A549 (cell line): ENCODE measurements at regions not wholly inside any gene's neighbourhood (a gene's known extent, or its start where the extent isn't known, plus 50 kb on each side); places are given as distances from the start of the nearest gene placed in this dataset.
"Not testable (repeated sequence)": the region's sequence is repeated elsewhere in the genome, so short reads cannot be mapped to it uniquely, and the experiment has no call there.

Experiments used
- ATAC-seq, 2 experiments: fragments of 200-7000 bp in 1 of 2; fragments of >200 bp in 1 of 2; cut with Nextera tagmentation in 1 of 2; cut with Tn5 transposase in 1 of 2; 3 replicates each; pipeline versions ENCODE4 v1.8.0 to v1.9.1; 2018 to 2020; ENCODE audit warnings: mild to moderate bottlenecking in 1 of 2, moderate library complexity in 1 of 2
- CTCF ChIA-PET: fragments of 300-600 bp; sonication (Branson Sonifier 250); formaldehyde crosslinking; extraction: SDS; loops from one replicate; lab custom pipeline; 2021; ENCODE audit warnings: antibody characterized with exemption, inconsistent platforms; lab: Yijun Ruan, JAX
- POLR2A ChIA-PET: fragments of 350-600 bp; formaldehyde crosslinking; extraction: SDS; loops from one replicate; lab custom pipeline; 2021; ENCODE audit warnings: antibody characterized with exemption, inconsistent platforms; lab: Yijun Ruan, JAX
- DNase-seq, 2 experiments: peaks; one replicate each; pipeline versions ENCODE4 v3.0.0 to v3.0.0-alpha.2; 2011 to 2016; ENCODE audit warnings: low read depth in 1 of 2, low spot score in 1 of 2
- FAIRE-seq: peaks from 2 replicates; lab custom pipeline; 2011; peaks lifted over from hg19 to GRCh38; lab: Jason Lieb, UNC
- H3K27ac ChIP-seq, 2 experiments: fragments of >200 bp; sonication (Bioruptor Twin); formaldehyde crosslinking; 3 replicates each; pipeline ENCODE4 v1.5.1; 2016 to 2017
- H3K4me1 ChIP-seq: fragments of >200 bp; sonication (Bioruptor Twin); formaldehyde crosslinking; 3 replicates; pipeline ENCODE4 v1.6.1; 2016
- H3K4me2 ChIP-seq: fragments of >200 bp; sonication (Bioruptor Twin); formaldehyde crosslinking; 3 replicates; pipeline ENCODE4 v1.6.1; 2016
- H3K4me3 ChIP-seq: fragments of >200 bp; sonication (Bioruptor Twin); formaldehyde crosslinking; 3 replicates; pipeline ENCODE4 v1.5.1; 2016
- H3K9me3 ChIP-seq: fragments of >200 bp; sonication (Bioruptor Twin); formaldehyde crosslinking; 3 replicates; pipeline ENCODE4 v1.6.1; 2016
- CBX2 ChIP-seq: fragments of 200-600 bp; sonication (generic); IDR thresholded peaks from 2 replicates; pipeline ENCODE4 v1.6.1; 2016; ENCODE audit warnings: low read depth, mild to moderate bottlenecking, borderline replicate concordance
- CTCF ChIP-seq: fragments of >200 bp; sonication (Bioruptor Twin); formaldehyde crosslinking; IDR thresholded peaks from 3 replicates; pipeline ENCODE4 v1.5.1; 2016
- EHF ChIP-seq: fragments of 250-450 bp; sonication (Bioruptor Pico); IDR thresholded peaks from 2 replicates; pipeline ENCODE4 v1.5.0; 2020; ENCODE audit warnings: mild to moderate bottlenecking
- EHMT2 ChIP-seq: fragments of 200-600 bp; sonication (generic); IDR thresholded peaks from 2 replicates; pipeline ENCODE4 v1.6.1; 2016; ENCODE audit warnings: antibody characterized with exemption, low read depth, mild to moderate bottlenecking, moderate library complexity
- EP300 ChIP-seq, 2 experiments: fragments of >200 bp; sonication (Bioruptor Twin); formaldehyde crosslinking; IDR thresholded peaks; 2 replicates in 1 of 2; 3 replicates in 1 of 2; pipeline ENCODE4 v1.6.1; 2016 to 2017
- FOSB ChIP-seq: fragments of 250-450 bp; sonication (Bioruptor Pico); IDR thresholded peaks from 2 replicates; pipeline ENCODE4 v1.5.0; 2020; ENCODE audit warnings: mild to moderate bottlenecking, moderate library complexity
- FOSL2 ChIP-seq, 2 experiments: fragments of 450-650 bp in 1 of 2; fragments of >200 bp in 1 of 2; sonication (Bioruptor Twin) in 1 of 2; formaldehyde crosslinking; IDR thresholded peaks; 2 replicates each; pipeline versions ENCODE4 v1.5.0 to v1.6.1; 2016 to 2020; ENCODE audit warnings: mild to moderate bottlenecking in 1 of 2, moderate library complexity in 1 of 2
- GATA3 ChIP-seq: IDR thresholded peaks from 2 replicates; pipeline ENCODE4 v1.6.1; 2012; ENCODE audit warnings: borderline replicate concordance
- HOXA7 ChIP-seq: fragments of 250-450 bp; sonication (Bioruptor Pico); IDR thresholded peaks from 2 replicates; pipeline ENCODE4 v1.5.0; 2020; ENCODE audit warnings: mild to moderate bottlenecking, moderate library complexity
- HOXB13 ChIP-seq: fragments of 250-450 bp; sonication (Bioruptor Pico); IDR thresholded peaks from 2 replicates; pipeline ENCODE4 v1.5.0; 2020; ENCODE audit warnings: low read depth, mild to moderate bottlenecking, moderate library complexity
- KDM1A ChIP-seq: fragments of 200-600 bp; sonication (generic); IDR thresholded peaks from 2 replicates; pipeline ENCODE4 v1.6.1; 2016; ENCODE audit warnings: low read depth, mild to moderate bottlenecking
- KDM5A ChIP-seq: fragments of 200-600 bp; sonication (generic); IDR thresholded peaks from 2 replicates; pipeline ENCODE4 v1.6.1; 2016; ENCODE audit warnings: antibody characterized with exemption, mild to moderate bottlenecking
- MYC ChIP-seq: IDR thresholded peaks from 2 replicates; pipeline ENCODE4 v1.6.1; 2012; ENCODE audit warnings: mild to moderate bottlenecking, inconsistent platforms, low read length, improper control_type of control experiment, borderline replicate concordance
- NR3C1 ChIP-seq: fragments of >200 bp; sonication (Bioruptor Twin); formaldehyde crosslinking; IDR thresholded peaks from 3 replicates; pipeline ENCODE4 v1.6.1; 2017
- RARB ChIP-seq: fragments of 250-450 bp; sonication (Bioruptor Pico); IDR thresholded peaks from 2 replicates; pipeline ENCODE4 v1.8.0; 2021; ENCODE audit warnings: mild to moderate bottlenecking, moderate library complexity
- RCOR1 ChIP-seq: fragments of 150-350 bp; IDR thresholded peaks from 2 replicates; pipeline ENCODE4 v1.6.1; 2014; ENCODE audit warnings: antibody characterized with exemption, low read length, low read depth
- REST ChIP-seq: fragments of 200-600 bp; sonication (generic); IDR thresholded peaks from 2 replicates; pipeline ENCODE4 v1.6.1; 2016; ENCODE audit warnings: antibody characterized with exemption, mild to moderate bottlenecking, moderate library complexity
- RFX5 ChIP-seq: fragments of 450-650 bp; IDR thresholded peaks from 2 replicates; pipeline ENCODE4 v1.7.1; 2014; ENCODE audit warnings: antibody characterized with exemption, mild to moderate bottlenecking, moderate library complexity
- RNF2 ChIP-seq: fragments of 200-600 bp; sonication (generic); IDR thresholded peaks from 2 replicates; pipeline ENCODE4 v1.6.1; 2016; ENCODE audit warnings: low read depth, mild to moderate bottlenecking, antibody characterized with exemption, moderate library complexity, borderline replicate concordance
- SREBF2 ChIP-seq: fragments of 450-650 bp; IDR thresholded peaks from 2 replicates; pipeline ENCODE4 v1.6.1; 2014; ENCODE audit warnings: mild to moderate bottlenecking, moderate library complexity
- ZC3H11A ChIP-seq: fragments of 450-650 bp; IDR thresholded peaks from 2 replicates; pipeline ENCODE4 v1.6.1; 2014; ENCODE audit warnings: antibody characterized with exemption, mild to moderate bottlenecking
- ZSCAN20 ChIP-seq: fragments of 250-450 bp; sonication (Bioruptor Pico); IDR thresholded peaks from 2 replicates; pipeline ENCODE4 v1.8.0; 2022; ENCODE audit warnings: mild to moderate bottlenecking, moderate library complexity
- WGBS: methylation state at CpG from one replicate; pipeline ENCODE4 v1.1.6; 2017; ENCODE audit errors: missing lambda C conversion rate; 5-methylcytosine and 5-hydroxymethylcytosine counted together
- TF ChIP-seq, protein P1 (sequence below): fragments of 150-350 bp; IDR thresholded peaks from 2 replicates; pipeline ENCODE4 v1.6.1; 2014; ENCODE audit warnings: low read depth, mild to moderate bottlenecking, low read length
- TF ChIP-seq, protein P2 (sequence below): fragments of >200 bp; sonication (Bioruptor Twin); formaldehyde crosslinking; IDR thresholded peaks from 3 replicates; pipeline ENCODE4 v1.6.1; 2016

DNA sequence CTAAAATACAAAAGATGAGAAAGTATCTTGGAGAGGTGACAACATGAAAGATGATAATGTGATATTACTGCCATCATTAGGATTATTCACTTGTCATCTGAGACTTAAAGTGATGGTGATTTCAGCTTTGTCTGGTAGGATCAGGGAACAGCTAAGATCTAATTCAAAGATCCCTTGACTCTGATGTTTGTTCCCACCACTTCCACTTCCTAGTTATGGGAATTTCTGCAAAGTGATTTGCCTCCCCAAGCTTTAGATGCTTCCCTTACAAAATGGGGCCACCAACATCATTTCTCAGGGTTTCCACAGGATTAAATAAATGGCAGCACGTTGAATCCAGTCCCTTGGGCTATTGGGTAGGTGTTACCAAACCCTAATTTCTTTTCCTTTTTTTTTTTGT is 550.8 kb upstream of the CDH5 start:
- no peak for FAIRE-seq
- Histone ChIP-seq H3K4me1 (no peaks in the 10 kb centered on the region), H3K9me3 (no peaks in the 10 kb centered on the region), H3K4me2 (no peak overlapping the region), H3K27ac (no peak overlapping the region), H3K4me3 (no peak overlapping the region)
- no peak for DNase-seq
- ChIA-PET CTCF (interaction anchor here (0.6 kb wide), 1 partner anchor 9 kb away, joined by 3 read pairs; no protein-coding TSS in a partner anchor), POLR2A (no interaction called here)
- TF ChIP-seq, protein P1, sequence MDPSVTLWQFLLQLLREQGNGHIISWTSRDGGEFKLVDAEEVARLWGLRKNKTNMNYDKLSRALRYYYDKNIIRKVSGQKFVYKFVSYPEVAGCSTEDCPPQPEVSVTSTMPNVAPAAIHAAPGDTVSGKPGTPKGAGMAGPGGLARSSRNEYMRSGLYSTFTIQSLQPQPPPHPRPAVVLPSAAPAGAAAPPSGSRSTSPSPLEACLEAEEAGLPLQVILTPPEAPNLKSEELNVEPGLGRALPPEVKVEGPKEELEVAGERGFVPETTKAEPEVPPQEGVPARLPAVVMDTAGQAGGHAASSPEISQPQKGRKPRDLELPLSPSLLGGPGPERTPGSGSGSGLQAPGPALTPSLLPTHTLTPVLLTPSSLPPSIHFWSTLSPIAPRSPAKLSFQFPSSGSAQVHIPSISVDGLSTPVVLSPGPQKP, result no peak
- no peak for TF ChIP-seq ZC3H11A
- TF ChIP-seq, protein P2, sequence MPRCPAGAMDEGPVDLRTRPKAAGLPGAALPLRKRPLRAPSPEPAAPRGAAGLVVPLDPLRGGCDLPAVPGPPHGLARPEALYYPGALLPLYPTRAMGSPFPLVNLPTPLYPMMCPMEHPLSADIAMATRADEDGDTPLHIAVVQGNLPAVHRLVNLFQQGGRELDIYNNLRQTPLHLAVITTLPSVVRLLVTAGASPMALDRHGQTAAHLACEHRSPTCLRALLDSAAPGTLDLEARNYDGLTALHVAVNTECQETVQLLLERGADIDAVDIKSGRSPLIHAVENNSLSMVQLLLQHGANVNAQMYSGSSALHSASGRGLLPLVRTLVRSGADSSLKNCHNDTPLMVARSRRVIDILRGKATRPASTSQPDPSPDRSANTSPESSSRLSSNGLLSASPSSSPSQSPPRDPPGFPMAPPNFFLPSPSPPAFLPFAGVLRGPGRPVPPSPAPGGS, result no peak
- no peak for TF ChIP-seq GATA3
- no peak for TF ChIP-seq CTCF
- TF ChIP-seq FOSL2 (IDR thresholded peaks at IDR 0.05), result no peak
- no peak for TF ChIP-seq FOSL2 (CRISPR knock-in tag; IDR thresholded peaks at IDR 0.05)
- no peak for TF ChIP-seq MYC
- TF ChIP-seq KDM1A, result no peak
- TF ChIP-seq RNF2, result no peak
- no peak for TF ChIP-seq CBX2
- TF ChIP-seq ZSCAN20 (CRISPR knock-in tag), result no peak
- TF ChIP-seq KDM5A, result no peak
- TF ChIP-seq SREBF2, result no peak
- TF ChIP-seq RCOR1, result no peak
- ATAC-seq, result no peak
- 0% methylated on average over 1 of the region's 1 CpG for WGBS

DNA sequence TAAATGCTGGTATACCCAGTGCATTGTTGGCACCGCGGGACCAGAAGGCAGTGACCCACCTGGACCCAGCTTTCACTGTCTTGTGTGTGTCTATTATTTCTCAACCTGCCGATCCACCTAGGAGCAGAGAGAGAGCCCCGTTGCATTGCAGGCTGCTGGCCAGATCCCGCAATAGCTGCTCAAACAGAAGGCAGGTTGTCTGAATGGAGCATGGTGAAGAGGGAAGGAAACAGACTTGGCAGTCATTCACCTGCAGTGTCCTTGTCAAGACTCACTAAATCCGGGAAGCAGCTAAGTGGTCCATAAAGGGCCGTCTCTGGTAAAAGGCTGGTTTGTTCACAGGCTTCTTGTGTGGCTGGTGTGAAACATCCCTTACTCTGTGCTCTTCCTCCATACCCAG is 552.6 kb upstream of the CDH5 start:
- ATAC-seq, DNase-seq, H3K4me1 ChIP-seq, H3K4me2 ChIP-seq, H3K27ac ChIP-seq, CTCF ChIA-PET, H3K4me3 ChIP-seq, FAIRE-seq, H3K9me3 ChIP-seq, POLR2A ChIA-PET: not testable (repeated sequence)
- 4% methylated on average over 7 of the region's 7 CpGs for WGBS

GRCh38 chr16:65809627-65810026 is 556.9 kb upstream of the CDH5 start:
- Histone ChIP-seq H3K4me2 (no peak overlapping the region), H3K4me3 (no peak overlapping the region), H3K9me3 (no peaks in the 10 kb centered on the region), H3K4me1 (no peaks in the 10 kb centered on the region), H3K27ac (no peak overlapping the region)
- no peak for FAIRE-seq
- no peak for ATAC-seq
- ChIA-PET POLR2A (no interaction called here), CTCF (interaction anchor here (1.0 kb wide), 1 partner anchor 18 kb away, joined by 3 read pairs; no protein-coding TSS in a partner anchor)
- DNase-seq, result no peak
- WGBS, result 13% methylated on average over 8 of the region's 8 CpGs
- TF ChIP-seq EHF (CRISPR knock-in tag) (no peak), RFX5 (no peak), HOXB13 (CRISPR knock-in tag) (no peak), EHMT2 (no peak), ZC3H11A (no peak), CTCF (no peak), REST (no peak), EP300 (IDR thresholded peaks at IDR 0.05) (no peak), RCOR1 (no peak), HOXA7 (CRISPR knock-in tag) (no peak), FOSB (CRISPR knock-in tag) (no peak), NR3C1 (no peak), GATA3 (no peak), RARB (CRISPR knock-in tag) (no peak), MYC (no peak)
